Type B pancreatic cell (in vitro differentiated cells): ENCODE measurements at regions not wholly inside any gene's neighbourhood (a gene's known extent, or its start where the extent isn't known, plus 50 kb on each side); places are given as distances from the start of the nearest gene placed in this dataset.

Experiments used
- DNase-seq: peaks from one replicate; pipeline ENCODE4 v3.0.0; 2021; ENCODE audit warnings: mixed read lengths; ENCODE audit not compliant: unreplicated experiment; ENCODE audit errors: extremely low spot score
- H3K27ac Mint-ChIP-seq: 2 replicates; pipeline ENCODE4 v1.8.0; 2021; ENCODE audit warnings: mild to moderate bottlenecking, mixed read lengths
- H3K27me3 Mint-ChIP-seq: 2 replicates; pipeline ENCODE4 v1.8.0; 2021; ENCODE audit warnings: mixed read lengths
- H3K36me3 Mint-ChIP-seq: 2 replicates; pipeline ENCODE4 v1.8.0; 2021; ENCODE audit warnings: mixed read lengths
- H3K4me1 Mint-ChIP-seq: one replicate; pipeline ENCODE4 v1.8.0; 2021; ENCODE audit warnings: mixed read lengths; ENCODE audit not compliant: unreplicated experiment
- H3K4me3 Mint-ChIP-seq: 2 replicates; pipeline ENCODE4 v1.8.0; 2021; ENCODE audit warnings: mild to moderate bottlenecking, mixed read lengths
- H3K9me3 Mint-ChIP-seq: 2 replicates; pipeline ENCODE4 v1.8.0; 2021; ENCODE audit warnings: mixed read lengths
- TF ChIP-seq, protein P1 (sequence below): fragments of 200-600 bp; sonication (generic); conservative IDR thresholded peaks from 2 replicates; pipeline ENCODE4 v1.5.0; 2021; ENCODE audit warnings: antibody characterized with exemption, mild to moderate bottlenecking

GRCh38 chr1:30256911-30257310, 466.5 kb downstream of the MATN1 start:
- no peak for DNase-seq
- no peak overlapping the region for H3K4me3 Mint-ChIP-seq
- H3K27me3 Mint-ChIP-seq = peaks cover 30% of the 10 kb centered on the region
- peaks cover 5% of the 10 kb centered on the region for H3K9me3 Mint-ChIP-seq
- H3K36me3 Mint-ChIP-seq = no peaks in the 10 kb centered on the region
- TF ChIP-seq, protein P1, sequence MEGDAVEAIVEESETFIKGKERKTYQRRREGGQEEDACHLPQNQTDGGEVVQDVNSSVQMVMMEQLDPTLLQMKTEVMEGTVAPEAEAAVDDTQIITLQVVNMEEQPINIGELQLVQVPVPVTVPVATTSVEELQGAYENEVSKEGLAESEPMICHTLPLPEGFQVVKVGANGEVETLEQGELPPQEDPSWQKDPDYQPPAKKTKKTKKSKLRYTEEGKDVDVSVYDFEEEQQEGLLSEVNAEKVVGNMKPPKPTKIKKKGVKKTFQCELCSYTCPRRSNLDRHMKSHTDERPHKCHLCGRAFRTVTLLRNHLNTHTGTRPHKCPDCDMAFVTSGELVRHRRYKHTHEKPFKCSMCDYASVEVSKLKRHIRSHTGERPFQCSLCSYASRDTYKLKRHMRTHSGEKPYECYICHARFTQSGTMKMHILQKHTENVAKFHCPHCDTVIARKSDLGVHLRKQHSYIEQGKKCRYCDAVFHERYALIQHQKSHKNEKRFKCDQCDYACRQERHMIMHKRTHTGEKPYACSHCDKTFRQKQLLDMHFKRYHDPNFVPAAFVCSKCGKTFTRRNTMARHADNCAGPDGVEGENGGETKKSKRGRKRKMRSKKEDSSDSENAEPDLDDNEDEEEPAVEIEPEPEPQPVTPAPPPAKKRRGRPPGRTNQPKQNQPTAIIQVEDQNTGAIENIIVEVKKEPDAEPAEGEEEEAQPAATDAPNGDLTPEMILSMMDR = no peak
- H3K4me1 Mint-ChIP-seq = peaks cover 22% of the 10 kb centered on the region
- no peak overlapping the region for H3K27ac Mint-ChIP-seq

DNA sequence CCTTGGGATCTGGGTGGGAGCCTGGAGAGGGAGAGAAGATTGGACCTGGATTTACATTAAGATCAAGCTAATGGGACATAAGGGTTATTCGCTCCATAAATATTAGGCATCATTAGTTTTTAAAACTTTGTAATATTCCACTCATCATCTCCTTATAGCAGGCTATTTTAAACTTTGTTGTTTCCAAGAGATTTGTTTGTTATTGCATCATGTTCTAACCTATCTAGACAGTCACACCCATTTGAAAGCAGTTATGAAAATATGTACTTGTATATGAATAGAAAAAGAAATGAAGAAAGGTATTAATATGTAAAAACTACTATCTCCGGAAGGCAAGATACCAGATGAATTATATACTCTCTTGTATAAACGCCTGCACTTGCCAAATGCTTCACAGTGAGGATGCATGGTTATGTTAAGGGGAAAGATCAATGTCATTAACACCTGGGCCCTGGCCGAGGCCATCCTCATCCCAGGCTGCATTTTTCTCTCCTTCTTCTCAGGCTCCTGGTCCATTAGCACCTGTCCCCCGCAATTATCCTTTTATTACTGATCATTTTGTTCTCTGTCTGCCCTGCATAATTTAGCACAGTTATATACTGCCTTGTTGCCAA, 468.2 kb downstream of the MATN1 start:
- Mint-ChIP-seq H3K27me3 (peaks cover 36% of the 10 kb centered on the region), H3K27ac (no peak overlapping the region), H3K36me3 (no peaks in the 10 kb centered on the region)

GRCh38 chr1:30253807-30254440, 469.5 kb downstream of the MATN1 start:
- DNase-seq = no peak
- no peak overlapping the region for H3K4me3 Mint-ChIP-seq
- TF ChIP-seq, protein P1 = no peak
- H3K27ac Mint-ChIP-seq = no peak overlapping the region
- H3K4me1 Mint-ChIP-seq = peaks cover 31% of the 10 kb centered on the region
- no peaks in the 10 kb centered on the region for H3K36me3 Mint-ChIP-seq
- no peaks in the 10 kb centered on the region for H3K9me3 Mint-ChIP-seq
- peaks cover 29% of the 10 kb centered on the region for H3K27me3 Mint-ChIP-seq

More for the DNA sequence above, 468.2 kb downstream of the MATN1 start:
- Mint-ChIP-seq H3K9me3 (no peaks in the 10 kb centered on the region), H3K4me1 (peaks cover 35% of the 10 kb centered on the region), H3K4me3 (no peak overlapping the region)
- TF ChIP-seq, protein P1 = no peak
- no peak for DNase-seq

GRCh38 chr1:30253361-30253760, 470.0 kb downstream of the MATN1 start:
- no peak overlapping the region for H3K27ac Mint-ChIP-seq
- peaks cover 29% of the 10 kb centered on the region for H3K27me3 Mint-ChIP-seq
- no peak overlapping the region for H3K4me3 Mint-ChIP-seq
- TF ChIP-seq, protein P1 = no peak
- H3K4me1 Mint-ChIP-seq = peaks cover 31% of the 10 kb centered on the region
- H3K9me3 Mint-ChIP-seq = no peaks in the 10 kb centered on the region
- H3K36me3 Mint-ChIP-seq = no peaks in the 10 kb centered on the region
- no peak for DNase-seq

GRCh38 chr1:30250984-30251850, 472.2 kb downstream of the MATN1 start:
- H3K4me1 Mint-ChIP-seq = peaks cover 32% of the 10 kb centered on the region
- DNase-seq = no peak
- H3K4me3 Mint-ChIP-seq = peak overlapping the region; percentile 16
- TF ChIP-seq, protein P1 = no peak
- H3K27ac Mint-ChIP-seq = no peak overlapping the region
- no peaks in the 10 kb centered on the region for H3K9me3 Mint-ChIP-seq
- H3K27me3 Mint-ChIP-seq = peaks cover 31% of the 10 kb centered on the region
- H3K36me3 Mint-ChIP-seq = no peaks in the 10 kb centered on the region
